Memory B cell (primary cell): ENCODE measurements at regions not wholly inside any gene's neighbourhood (a gene's known extent, or its start where the extent isn't known, plus 50 kb on each side); places are given as distances from the start of the nearest gene placed in this dataset.
"Not testable (repeated sequence)": the region's sequence is repeated elsewhere in the genome, so short reads cannot be mapped to it uniquely, and the experiment has no call there.

Experiments used
- ATAC-seq: fragments of 150-1000 bp; cut with Tn5 transposase; 2 replicates; pipeline ENCODE4 v1.10.0; 2021; ENCODE audit warnings: low read depth, mild to moderate bottlenecking, moderate library complexity
- DNase-seq, 2 donors: peaks; one replicate each; pipeline ENCODE4 v3.0.0; 2022; ENCODE audit warnings: low spot score in 2 of 2
- H3K27ac Mint-ChIP-seq: one replicate; pipeline ENCODE4 v1.8.0; 2022; ENCODE audit warnings: mild to moderate bottlenecking, moderate library complexity, mixed read lengths
- H3K27me3 Mint-ChIP-seq: one replicate; pipeline ENCODE4 v1.8.0; 2022; ENCODE audit warnings: mixed read lengths
- H3K36me3 Mint-ChIP-seq: one replicate; pipeline ENCODE4 v1.8.0; 2022; ENCODE audit warnings: mild to moderate bottlenecking, mixed read lengths
- H3K4me1 Mint-ChIP-seq: one replicate; pipeline ENCODE4 v1.8.0; 2022; ENCODE audit warnings: mixed read lengths
- H3K4me3 Mint-ChIP-seq: one replicate; pipeline ENCODE4 v1.8.0; 2022; ENCODE audit warnings: mild to moderate bottlenecking, moderate library complexity, mixed read lengths
- H3K9me3 Mint-ChIP-seq: one replicate; pipeline ENCODE4 v1.8.0; 2022; ENCODE audit warnings: mixed read lengths

GRCh38 chr22:34814260-34815025, 251.5 kb upstream of the ISX start:
- H3K36me3 Mint-ChIP-seq: no peaks in the 10 kb centered on the region
- no peaks in the 10 kb centered on the region for H3K4me1 Mint-ChIP-seq
- H3K9me3 Mint-ChIP-seq: peaks cover 9% of the 10 kb centered on the region
- DNase-seq (no peak), ATAC-seq (no peak)
- H3K27ac Mint-ChIP-seq: no peak overlapping the region
- peaks cover 8% of the 10 kb centered on the region for H3K27me3 Mint-ChIP-seq
- H3K4me3 Mint-ChIP-seq: no peak overlapping the region

DNA sequence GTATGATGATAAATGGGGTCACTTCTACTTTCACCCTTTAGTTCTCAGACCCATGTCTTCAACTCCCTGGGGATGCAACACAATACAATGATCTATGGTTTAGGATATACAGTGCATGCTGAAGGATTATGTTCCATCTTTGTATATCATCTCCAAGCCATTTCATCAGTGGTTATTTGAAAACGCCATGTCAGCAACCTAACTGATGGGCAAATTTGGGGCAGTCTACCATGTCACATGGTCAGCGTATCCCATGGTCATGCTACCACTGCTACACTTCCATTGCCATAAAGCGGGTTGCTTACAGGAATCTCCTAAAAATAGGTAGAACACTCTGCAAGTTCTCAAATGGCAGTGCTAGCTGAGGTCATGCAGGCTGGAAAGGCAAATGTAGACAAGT, 236.5 kb upstream of the ISX start:
- no peak for ATAC-seq
- H3K4me1 Mint-ChIP-seq: no peaks in the 10 kb centered on the region
- H3K36me3 Mint-ChIP-seq: no peaks in the 10 kb centered on the region
- no peak overlapping the region for H3K4me3 Mint-ChIP-seq
- H3K9me3 Mint-ChIP-seq: peaks cover 2% of the 10 kb centered on the region
- no peaks in the 10 kb centered on the region for H3K27me3 Mint-ChIP-seq
- H3K27ac Mint-ChIP-seq: no peak overlapping the region
- no peak for DNase-seq

- ATAC-seq (no peak), DNase-seq (no peak)
- Mint-ChIP-seq H3K36me3 (no peaks in the 10 kb centered on the region), H3K4me1 (no peaks in the 10 kb centered on the region), H3K4me3 (no peak overlapping the region), H3K27me3 (peaks cover 10% of the 10 kb centered on the region), H3K9me3 (peaks cover 2% of the 10 kb centered on the region), H3K27ac (no peak overlapping the region)
These were observed 231.9 kb upstream of the ISX start for GRCh38 chr22:34834059-34834458.

GRCh38 chr22:34834541-34834940, 231.4 kb upstream of the ISX start:
- not testable (repeated sequence) for H3K4me1 Mint-ChIP-seq, DNase-seq, H3K27ac Mint-ChIP-seq, H3K4me3 Mint-ChIP-seq, ATAC-seq, H3K36me3 Mint-ChIP-seq, H3K9me3 Mint-ChIP-seq
- peaks cover 10% of the 10 kb centered on the region for H3K27me3 Mint-ChIP-seq

- Mint-ChIP-seq H3K36me3 (no peaks in the 10 kb centered on the region), H3K9me3 (peaks cover 4% of the 10 kb centered on the region), H3K4me1 (no peaks in the 10 kb centered on the region), H3K27me3 (peaks cover 14% of the 10 kb centered on the region), H3K27ac (no peak overlapping the region), H3K4me3 (no peak overlapping the region)
- ATAC-seq (no peak), DNase-seq (no peak)
These were observed 224.6 kb upstream of the ISX start for GRCh38 chr22:34841331-34841771.

DNA sequence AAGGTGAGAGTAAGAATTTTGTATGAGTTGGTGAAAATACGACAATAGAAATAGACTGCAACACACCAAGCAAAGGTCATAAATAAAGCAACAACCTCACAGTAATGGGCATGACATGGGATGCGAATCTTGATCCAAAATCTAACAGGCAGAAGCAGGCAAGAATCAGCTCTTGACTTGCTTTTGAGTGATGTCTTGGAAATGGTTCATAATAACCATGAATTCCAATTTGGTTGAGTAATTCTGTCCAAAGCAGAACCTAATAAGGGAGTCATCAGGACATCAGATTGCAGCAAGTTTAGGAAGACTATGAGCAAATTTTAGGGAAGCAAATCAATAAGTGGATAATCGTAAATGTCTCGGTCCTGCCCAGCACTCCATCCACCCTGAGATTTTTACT, 224.0 kb upstream of the ISX start:
- H3K36me3 Mint-ChIP-seq: no peaks in the 10 kb centered on the region
- no peak for DNase-seq
- H3K9me3 Mint-ChIP-seq: peaks cover 4% of the 10 kb centered on the region
- H3K27me3 Mint-ChIP-seq: peaks cover 14% of the 10 kb centered on the region
- no peak for ATAC-seq
- H3K4me3 Mint-ChIP-seq: no peak overlapping the region
- H3K4me1 Mint-ChIP-seq: no peaks in the 10 kb centered on the region
- no peak overlapping the region for H3K27ac Mint-ChIP-seq

DNA sequence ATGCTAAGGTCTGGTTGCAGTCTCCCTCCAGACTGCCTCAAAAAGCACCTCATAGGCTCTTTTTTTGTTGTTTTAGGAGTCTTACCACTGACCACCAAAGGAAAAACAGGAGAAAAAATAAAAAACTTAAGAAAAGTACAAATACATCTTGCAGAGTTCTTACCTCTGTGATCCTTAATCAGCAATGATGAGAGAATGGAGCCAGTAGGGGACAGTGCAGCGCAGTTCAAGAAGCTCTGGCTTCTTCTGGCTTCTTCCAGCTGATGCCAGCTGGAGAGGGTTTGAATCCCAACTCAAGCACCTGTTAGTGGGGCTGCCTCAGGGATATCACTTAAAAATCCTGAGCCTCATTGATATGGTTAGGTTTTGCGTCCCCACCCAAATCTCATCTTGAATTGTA, 223.3 kb upstream of the ISX start:
- no peak overlapping the region for H3K4me3 Mint-ChIP-seq
- DNase-seq (no peak), ATAC-seq (no peak)
- H3K36me3 Mint-ChIP-seq: no peaks in the 10 kb centered on the region
- no peaks in the 10 kb centered on the region for H3K4me1 Mint-ChIP-seq
- H3K9me3 Mint-ChIP-seq: peaks cover 4% of the 10 kb centered on the region
- peaks cover 10% of the 10 kb centered on the region for H3K27me3 Mint-ChIP-seq
- no peak overlapping the region for H3K27ac Mint-ChIP-seq

GRCh38 chr22:34843743-34844142, 222.2 kb upstream of the ISX start:
- not testable (repeated sequence) for H3K27ac Mint-ChIP-seq

GRCh38 chr22:34845391-34845790, 220.6 kb upstream of the ISX start:
- H3K36me3 Mint-ChIP-seq: no peaks in the 10 kb centered on the region
- no peak overlapping the region for H3K27ac Mint-ChIP-seq
- H3K4me1 Mint-ChIP-seq: no peaks in the 10 kb centered on the region
- DNase-seq (no peak), ATAC-seq (no peak)
- peaks cover 4% of the 10 kb centered on the region for H3K9me3 Mint-ChIP-seq
- peaks cover 5% of the 10 kb centered on the region for H3K27me3 Mint-ChIP-seq
- no peak overlapping the region for H3K4me3 Mint-ChIP-seq

More at GRCh38 chr22:34843743-34844142, 222.2 kb upstream of the ISX start:
- not testable (repeated sequence) for ATAC-seq, DNase-seq, H3K36me3 Mint-ChIP-seq, H3K4me1 Mint-ChIP-seq, H3K9me3 Mint-ChIP-seq, H3K4me3 Mint-ChIP-seq, H3K27me3 Mint-ChIP-seq

- DNase-seq (no peak), ATAC-seq (no peak)
- Mint-ChIP-seq H3K27ac (no peak overlapping the region), H3K9me3 (peaks cover 4% of the 10 kb centered on the region), H3K36me3 (no peaks in the 10 kb centered on the region), H3K4me1 (no peaks in the 10 kb centered on the region), H3K4me3 (no peak overlapping the region), H3K27me3 (peaks cover 5% of the 10 kb centered on the region)
These were observed 218.9 kb upstream of the ISX start for GRCh38 chr22:34847072-34847471.

DNA sequence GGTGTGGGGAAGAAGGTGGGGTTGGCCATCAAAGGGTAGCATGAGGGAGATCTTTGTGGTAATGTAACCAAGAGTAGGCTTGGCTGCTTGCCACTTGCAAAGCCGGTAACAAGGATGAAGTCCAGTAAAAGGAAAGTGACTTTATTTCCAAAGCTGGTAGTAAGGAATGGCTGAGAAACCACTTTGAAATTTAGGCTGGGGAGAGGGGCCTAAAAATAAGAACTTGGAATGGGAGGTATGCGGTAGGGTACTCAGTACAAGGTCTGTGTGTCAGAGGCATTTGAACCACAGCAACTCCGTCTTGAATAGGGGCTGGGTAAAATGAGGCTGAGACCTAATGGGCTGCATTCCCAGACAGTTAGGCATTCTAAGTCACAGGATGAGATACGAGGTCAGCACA, 216.0 kb upstream of the ISX start:
- ATAC-seq (no peak), DNase-seq (no peak)
- peaks cover 5% of the 10 kb centered on the region for H3K27me3 Mint-ChIP-seq
- H3K9me3 Mint-ChIP-seq: peaks cover 4% of the 10 kb centered on the region
- no peak overlapping the region for H3K27ac Mint-ChIP-seq
- H3K4me1 Mint-ChIP-seq: no peaks in the 10 kb centered on the region
- no peaks in the 10 kb centered on the region for H3K36me3 Mint-ChIP-seq
- no peak overlapping the region for H3K4me3 Mint-ChIP-seq

GRCh38 chr22:34851918-34852662, 213.9 kb upstream of the ISX start:
- Mint-ChIP-seq H3K4me3 (no peak overlapping the region), H3K36me3 (no peaks in the 10 kb centered on the region)
- DNase-seq: no peak

GRCh38 chr22:34855471-34855870, 210.5 kb upstream of the ISX start:
- no peak for DNase-seq
- Mint-ChIP-seq H3K4me1 (no peaks in the 10 kb centered on the region), H3K4me3 (no peak overlapping the region), H3K27me3 (peaks cover 1% of the 10 kb centered on the region), H3K27ac (no peak overlapping the region), H3K36me3 (no peaks in the 10 kb centered on the region), H3K9me3 (peaks cover 7% of the 10 kb centered on the region)
- ATAC-seq: no peak

More at GRCh38 chr22:34851918-34852662, 213.9 kb upstream of the ISX start:
- Mint-ChIP-seq H3K27ac (no peak overlapping the region), H3K9me3 (no peaks in the 10 kb centered on the region), H3K27me3 (no peaks in the 10 kb centered on the region), H3K4me1 (no peaks in the 10 kb centered on the region)
- no peak for ATAC-seq

DNA sequence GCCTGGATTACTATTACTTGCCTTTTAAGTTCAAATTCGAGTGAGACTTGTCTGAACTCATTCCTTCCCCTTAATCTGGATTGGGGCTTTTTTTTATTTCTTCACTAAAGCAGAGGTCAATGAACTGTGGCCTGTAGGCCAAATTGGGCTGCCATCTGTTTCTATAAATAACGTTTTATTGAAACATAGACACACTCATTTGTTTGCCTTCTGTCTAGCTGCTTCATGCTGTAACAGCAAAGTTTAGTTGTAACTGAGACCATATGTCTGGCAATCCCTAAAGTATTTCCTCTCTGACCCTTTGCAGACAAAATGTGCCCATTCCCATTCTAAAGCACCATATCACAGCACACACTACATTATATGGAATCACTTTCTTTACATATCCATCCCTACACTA, 207.9 kb upstream of the ISX start:
- Mint-ChIP-seq H3K36me3 (no peaks in the 10 kb centered on the region), H3K9me3 (peaks cover 12% of the 10 kb centered on the region)

More for the DNA sequence above, 207.9 kb upstream of the ISX start:
- DNase-seq (no peak), ATAC-seq (no peak)
- Mint-ChIP-seq H3K4me3 (no peak overlapping the region), H3K27ac (no peak overlapping the region), H3K27me3 (peaks cover 8% of the 10 kb centered on the region), H3K4me1 (no peaks in the 10 kb centered on the region)
